Vagina (tissue), 2 donors: ENCODE measurements at regions not wholly inside any gene's neighbourhood (a gene's known extent, or its start where the extent isn't known, plus 50 kb on each side); places are given as distances from the start of the nearest gene placed in this dataset.

Experiments used
- POLR2A ChIP-seq, 2 donors: fragments of 450-650 bp; IDR thresholded peaks; one replicate each; pipeline ENCODE4 v1.6.1; 2017; ENCODE audit warnings: antibody characterized with exemption in 2 of 2, mild to moderate bottlenecking in 2 of 2, moderate library complexity in 2 of 2
- POLR2AphosphoS5 ChIP-seq, 2 donors: sonication (generic); formaldehyde crosslinking; IDR thresholded peaks; one replicate each; pipeline ENCODE4 v1.9.0; 2017; ENCODE audit warnings: antibody characterized with exemption in 2 of 2, mild to moderate bottlenecking in 2 of 2, low read depth in 1 of 2; ENCODE audit not compliant: insufficient read depth in 1 of 2
- TF ChIP-seq, protein P1 (sequence below), 3 experiments: fragments of 450-650 bp in 2 of 3; fragments of 200-600 bp in 1 of 3; sonication (generic) in 1 of 3; IDR thresholded peaks; one replicate each; pipeline ENCODE4 v1.5.1; 2017 to 2019; ENCODE audit warnings: antibody characterized with exemption in 3 of 3, mild to moderate bottlenecking in 2 of 3, moderate library complexity in 2 of 3

DNA sequence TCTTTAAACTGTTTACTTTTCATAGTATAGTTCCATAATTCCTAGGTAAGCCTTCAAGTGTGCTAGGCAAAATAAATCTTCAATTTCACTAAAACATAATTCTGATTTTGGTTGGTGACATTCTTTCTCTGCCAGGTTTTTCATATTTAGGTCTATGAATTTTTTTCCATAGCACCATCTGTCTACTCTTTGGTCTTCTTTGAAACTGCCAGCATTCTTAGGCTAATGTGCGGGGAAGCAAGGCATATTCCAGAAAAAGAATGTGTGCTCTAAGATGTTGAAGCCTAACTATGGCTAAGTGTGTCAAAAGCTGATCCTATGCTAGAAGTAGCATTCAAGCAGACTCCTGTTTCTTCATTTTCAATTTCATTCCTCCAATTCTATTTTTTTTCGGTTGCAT is 213.9 kb upstream of the C11orf87 start:
- TF ChIP-seq, protein P1, sequence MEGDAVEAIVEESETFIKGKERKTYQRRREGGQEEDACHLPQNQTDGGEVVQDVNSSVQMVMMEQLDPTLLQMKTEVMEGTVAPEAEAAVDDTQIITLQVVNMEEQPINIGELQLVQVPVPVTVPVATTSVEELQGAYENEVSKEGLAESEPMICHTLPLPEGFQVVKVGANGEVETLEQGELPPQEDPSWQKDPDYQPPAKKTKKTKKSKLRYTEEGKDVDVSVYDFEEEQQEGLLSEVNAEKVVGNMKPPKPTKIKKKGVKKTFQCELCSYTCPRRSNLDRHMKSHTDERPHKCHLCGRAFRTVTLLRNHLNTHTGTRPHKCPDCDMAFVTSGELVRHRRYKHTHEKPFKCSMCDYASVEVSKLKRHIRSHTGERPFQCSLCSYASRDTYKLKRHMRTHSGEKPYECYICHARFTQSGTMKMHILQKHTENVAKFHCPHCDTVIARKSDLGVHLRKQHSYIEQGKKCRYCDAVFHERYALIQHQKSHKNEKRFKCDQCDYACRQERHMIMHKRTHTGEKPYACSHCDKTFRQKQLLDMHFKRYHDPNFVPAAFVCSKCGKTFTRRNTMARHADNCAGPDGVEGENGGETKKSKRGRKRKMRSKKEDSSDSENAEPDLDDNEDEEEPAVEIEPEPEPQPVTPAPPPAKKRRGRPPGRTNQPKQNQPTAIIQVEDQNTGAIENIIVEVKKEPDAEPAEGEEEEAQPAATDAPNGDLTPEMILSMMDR (IDR thresholded peaks at IDR 0.05) = no peak
- no peak for TF ChIP-seq POLR2A (IDR thresholded peaks at IDR 0.05)
- no peak for TF ChIP-seq POLR2AphosphoS5 (IDR thresholded peaks at IDR 0.05; ENCODE audit: insufficient read depth in 1 of 2, low read depth in 1 of 2)
